ENCODE measurements at regions not wholly inside any gene's neighbourhood (a gene's known extent, or its start where the extent isn't known, plus 50 kb on each side); places are given as distances from the start of the nearest gene placed in this dataset.
"Not testable (repeated sequence)": the region's sequence is repeated elsewhere in the genome, so short reads cannot be mapped to it uniquely, and the experiment has no call there.

GRCh38 chr7:153043440-153043839 lies 283.9 kb downstream of the ACTR3B start:
- H3K9me3 Mint-ChIP-seq, result no peaks in the 10 kb centered on the region
- peaks cover 4 to 17% of the 10 kb centered on the region in 2 donors for H3K27me3 Mint-ChIP-seq
- DNase-seq (no peak), ATAC-seq (replicated peaks) (no peak)
- no peaks in the 10 kb centered on the region for H3K36me3 Mint-ChIP-seq (ENCODE audit: insufficient read depth)
- H3K4me1 Mint-ChIP-seq (ENCODE audit: low read depth in 2 of 2), result no peaks in the 10 kb centered on the region
- H3K27ac Mint-ChIP-seq, result no peak overlapping the region
- H3K4me3 Mint-ChIP-seq, result no peak overlapping the region

- no peak for ATAC-seq (replicated peaks)
- H3K9me3 Mint-ChIP-seq, result no peaks in the 10 kb centered on the region
- H3K4me1 Mint-ChIP-seq (ENCODE audit: low read depth in 2 of 2), result no peaks in the 10 kb centered on the region
- no peak overlapping the region for H3K27ac Mint-ChIP-seq
- DNase-seq, result no peak
- H3K36me3 Mint-ChIP-seq (ENCODE audit: insufficient read depth), result no peaks in the 10 kb centered on the region
- peaks cover 4 to 17% of the 10 kb centered on the region in 2 donors for H3K27me3 Mint-ChIP-seq
- no peak overlapping the region for H3K4me3 Mint-ChIP-seq
These were observed 285.4 kb downstream of the ACTR3B start for GRCh38 chr7:153044981-153045380.

GRCh38 chr7:153047079-153047959 lies 287.8 kb downstream of the ACTR3B start:
- Mint-ChIP-seq H3K9me3 (no peaks in the 10 kb centered on the region), H3K4me1 (ENCODE audit: low read depth in 2 of 2) (no peaks in the 10 kb centered on the region), H3K27me3 (peaks cover under 1 to 12% of the 10 kb centered on the region in 2 donors), H3K36me3 (ENCODE audit: insufficient read depth) (no peaks in the 10 kb centered on the region), H3K27ac (no peak overlapping the region), H3K4me3 (no peak overlapping the region)
- ATAC-seq (replicated peaks), result no peak
- DNase-seq, result no peak

DNA sequence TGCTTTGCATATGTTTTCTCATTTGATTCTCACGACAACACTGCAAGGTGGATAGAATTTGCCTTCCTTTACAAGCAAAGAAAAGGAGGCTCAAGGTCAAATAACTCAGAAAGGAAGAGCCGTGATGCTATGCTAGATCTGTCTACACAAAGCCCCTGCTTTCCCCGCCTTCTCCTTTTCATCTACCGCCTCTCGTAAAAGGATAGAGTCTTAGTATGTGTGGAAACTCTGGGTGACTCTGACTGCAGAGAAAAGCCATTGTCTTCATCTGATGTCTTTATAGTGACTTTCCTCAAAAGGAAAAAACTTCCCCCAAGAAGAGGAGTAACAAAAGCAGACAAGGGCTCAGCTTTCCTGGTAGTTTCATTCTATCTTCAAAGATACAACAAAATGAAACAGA lies 292.7 kb downstream of the ACTR3B start:
- H3K27me3 Mint-ChIP-seq, result no peaks in the 10 kb centered on the region
- no peaks in the 10 kb centered on the region for H3K9me3 Mint-ChIP-seq
- ATAC-seq (replicated peaks) (no peak), DNase-seq (no peak)
- no peaks in the 10 kb centered on the region for H3K4me1 Mint-ChIP-seq (ENCODE audit: low read depth in 2 of 2)
- no peak overlapping the region for H3K27ac Mint-ChIP-seq
- H3K36me3 Mint-ChIP-seq (ENCODE audit: insufficient read depth), result no peaks in the 10 kb centered on the region
- no peak overlapping the region for H3K4me3 Mint-ChIP-seq

GRCh38 chr7:153061910-153062528 lies 302.5 kb downstream of the ACTR3B start:
- Mint-ChIP-seq H3K36me3 (ENCODE audit: insufficient read depth) (no peaks in the 10 kb centered on the region), H3K4me3 (no peak overlapping the region), H3K27me3 (peaks cover 5 to 6% of the 10 kb centered on the region in 2 donors), H3K4me1 (ENCODE audit: low read depth in 2 of 2) (no peaks in the 10 kb centered on the region), H3K27ac (no peak overlapping the region), H3K9me3 (peaks cover 5 to 7% of the 10 kb centered on the region in 2 donors)
- DNase-seq (no peak), ATAC-seq (replicated peaks) (no peak)

GRCh38 chr7:153065051-153065450 lies 305.5 kb downstream of the ACTR3B start:
- no peaks in the 10 kb centered on the region for H3K4me1 Mint-ChIP-seq (ENCODE audit: low read depth in 2 of 2)
- no peaks in the 10 kb centered on the region for H3K36me3 Mint-ChIP-seq (ENCODE audit: insufficient read depth)
- no peak for DNase-seq
- peaks cover 0 to 6% of the 10 kb centered on the region in 2 donors for H3K27me3 Mint-ChIP-seq
- no peak overlapping the region for H3K27ac Mint-ChIP-seq
- H3K9me3 Mint-ChIP-seq, result peaks cover 5 to 7% of the 10 kb centered on the region in 2 donors
- no peak overlapping the region for H3K4me3 Mint-ChIP-seq
- no peak for ATAC-seq (replicated peaks)

GRCh38 chr7:153066711-153067110 lies 307.2 kb downstream of the ACTR3B start:
- Mint-ChIP-seq H3K27ac (no peak overlapping the region), H3K4me3 (no peak overlapping the region), H3K36me3 (ENCODE audit: insufficient read depth) (no peaks in the 10 kb centered on the region), H3K27me3 (peaks cover 0 to 6% of the 10 kb centered on the region in 2 donors), H3K4me1 (ENCODE audit: low read depth in 2 of 2) (no peaks in the 10 kb centered on the region), H3K9me3 (peaks cover 5 to 7% of the 10 kb centered on the region in 2 donors)
- DNase-seq, result no peak
- ATAC-seq (replicated peaks), result no peak

DNA sequence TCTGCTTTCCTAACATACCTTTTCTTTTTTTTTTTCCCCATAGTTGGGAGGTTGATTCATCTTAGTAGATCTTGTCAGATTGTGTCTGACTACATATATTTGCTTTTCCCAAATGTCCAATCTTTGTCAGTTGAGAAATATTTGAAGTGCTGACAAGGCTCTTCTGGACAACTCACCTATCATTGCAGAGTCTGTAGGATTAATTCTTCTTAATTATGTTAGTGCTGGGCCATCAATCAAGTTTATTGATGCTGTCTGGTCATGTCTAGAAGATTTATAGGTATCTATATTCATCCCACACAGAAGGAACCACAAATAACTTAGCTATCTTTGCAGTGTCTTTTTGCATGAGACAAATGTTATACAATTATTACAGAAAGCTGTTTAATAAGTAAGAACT lies 310.6 kb downstream of the ACTR3B start:
- peaks cover 0 to 7% of the 10 kb centered on the region in 2 donors for H3K9me3 Mint-ChIP-seq
- ATAC-seq (replicated peaks), result no peak
- no peak for DNase-seq
- no peaks in the 10 kb centered on the region for H3K4me1 Mint-ChIP-seq (ENCODE audit: low read depth in 2 of 2)
- H3K36me3 Mint-ChIP-seq (ENCODE audit: insufficient read depth), result no peaks in the 10 kb centered on the region
- H3K4me3 Mint-ChIP-seq, result no peak overlapping the region
- H3K27me3 Mint-ChIP-seq, result peaks cover 0 to 6% of the 10 kb centered on the region in 2 donors
- no peak overlapping the region for H3K27ac Mint-ChIP-seq

- no peak for DNase-seq
- H3K4me3 Mint-ChIP-seq, result no peak overlapping the region
- no peaks in the 10 kb centered on the region for H3K4me1 Mint-ChIP-seq (ENCODE audit: low read depth in 2 of 2)
- H3K27me3 Mint-ChIP-seq, result no peaks in the 10 kb centered on the region
- no peak for ATAC-seq (replicated peaks)
- no peak overlapping the region for H3K27ac Mint-ChIP-seq
- no peaks in the 10 kb centered on the region for H3K36me3 Mint-ChIP-seq (ENCODE audit: insufficient read depth)
- peaks cover 0 to 7% of the 10 kb centered on the region in 2 donors for H3K9me3 Mint-ChIP-seq
These were observed 313.3 kb downstream of the ACTR3B start for GRCh38 chr7:153072806-153073205.

DNA sequence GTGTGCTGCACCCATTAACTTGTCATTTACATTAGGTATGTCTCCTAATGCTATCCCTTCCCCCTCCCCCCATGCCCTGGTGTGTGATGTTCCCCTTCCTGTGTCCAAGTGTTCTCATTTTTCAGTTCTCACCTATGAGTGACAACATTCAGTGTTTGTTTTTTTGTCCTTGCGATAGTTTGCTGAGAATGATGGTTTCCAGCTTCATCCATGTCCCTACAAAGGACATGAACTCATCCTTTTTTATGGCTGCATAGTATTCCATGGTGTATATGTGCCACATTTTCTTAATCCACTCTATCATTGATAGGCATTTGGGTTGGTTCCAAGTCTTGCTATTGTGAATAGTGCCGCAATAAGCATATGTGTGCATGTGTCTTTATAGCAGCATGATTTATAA lies 316.7 kb downstream of the ACTR3B start:
- not testable (repeated sequence) for DNase-seq; H3K4me3 Mint-ChIP-seq; H3K9me3 Mint-ChIP-seq; H3K27ac Mint-ChIP-seq; H3K36me3 Mint-ChIP-seq (ENCODE audit: insufficient read depth); H3K27me3 Mint-ChIP-seq; H3K4me1 Mint-ChIP-seq (ENCODE audit: low read depth in 2 of 2); ATAC-seq (replicated peaks)

DNA sequence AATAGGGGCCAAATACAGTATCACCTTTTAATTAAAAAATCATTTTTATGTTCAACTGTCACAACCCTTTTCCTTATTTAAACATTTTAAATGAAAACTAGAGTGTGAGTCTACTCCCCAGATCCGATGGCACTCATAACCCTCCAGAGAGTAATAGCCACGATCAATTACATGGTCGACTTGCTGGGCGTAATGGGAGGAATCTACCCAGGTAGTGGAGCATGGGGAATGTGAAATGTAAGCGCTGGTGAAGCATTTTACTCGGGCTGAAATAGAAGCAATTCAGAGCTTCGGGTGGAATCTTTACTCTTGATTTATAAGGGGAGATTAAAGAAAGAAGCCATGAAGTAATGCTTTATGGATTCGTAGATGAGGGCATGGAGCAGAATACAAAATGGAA lies 321.9 kb downstream of the ACTR3B start:
- no peak for ATAC-seq (replicated peaks)
- no peak overlapping the region for H3K4me3 Mint-ChIP-seq
- H3K9me3 Mint-ChIP-seq, result peaks cover 0 to 13% of the 10 kb centered on the region in 2 donors
- peaks cover 7 to 11% of the 10 kb centered on the region in 2 donors for H3K27me3 Mint-ChIP-seq
- no peaks in the 10 kb centered on the region for H3K4me1 Mint-ChIP-seq (ENCODE audit: low read depth in 2 of 2)
- no peak overlapping the region for H3K27ac Mint-ChIP-seq
- no peaks in the 10 kb centered on the region for H3K36me3 Mint-ChIP-seq (ENCODE audit: insufficient read depth)
- DNase-seq, result no peak

DNA sequence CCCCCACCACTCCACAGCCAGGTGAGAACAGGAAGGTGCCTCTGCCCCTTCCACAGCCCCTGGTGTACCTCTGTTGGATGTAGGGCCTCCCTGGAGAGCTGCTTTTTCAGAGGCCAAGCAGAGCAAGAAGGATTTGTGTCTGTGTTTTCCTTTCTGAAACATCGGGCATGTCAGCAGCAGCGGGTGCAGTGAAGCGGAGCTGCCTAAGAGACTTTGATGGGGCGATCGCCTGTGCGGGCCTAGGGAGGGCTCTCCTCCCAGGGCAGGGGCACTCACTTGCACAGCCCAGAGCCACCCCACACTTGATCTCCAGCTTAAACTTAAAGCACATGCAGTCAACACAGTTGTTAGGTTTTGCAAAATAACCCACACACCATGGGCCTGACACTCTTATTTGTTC lies 324.7 kb downstream of the ACTR3B start:
- H3K27ac Mint-ChIP-seq, result no peak overlapping the region
- peaks cover 7 to 11% of the 10 kb centered on the region in 2 donors for H3K27me3 Mint-ChIP-seq
- no peaks in the 10 kb centered on the region for H3K4me1 Mint-ChIP-seq (ENCODE audit: low read depth in 2 of 2)
- peaks cover 3% of the 10 kb centered on the region for H3K36me3 Mint-ChIP-seq (ENCODE audit: insufficient read depth)
- DNase-seq (no peak), ATAC-seq (replicated peaks) (no peak)
- no peak overlapping the region for H3K4me3 Mint-ChIP-seq
- peaks cover 0 to 13% of the 10 kb centered on the region in 2 donors for H3K9me3 Mint-ChIP-seq

DNA sequence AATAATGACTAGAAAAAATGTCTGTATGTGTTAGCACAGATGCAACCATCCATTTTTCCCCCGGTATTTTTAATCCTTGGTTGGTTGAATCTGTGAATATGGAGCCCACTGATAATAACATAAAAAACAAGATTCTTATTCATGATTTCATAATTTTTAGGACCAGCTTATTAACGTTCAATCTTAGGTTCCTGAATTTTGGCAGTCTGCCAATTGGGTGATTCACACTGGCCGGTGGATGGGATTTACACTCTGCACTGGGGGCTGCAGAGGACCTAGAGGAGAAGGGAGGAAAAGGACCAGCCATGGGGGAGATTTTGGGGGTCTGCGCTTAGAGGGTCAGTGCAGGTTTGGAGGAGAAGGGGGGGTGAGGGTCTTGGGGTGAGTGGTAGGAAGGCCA lies 327.9 kb downstream of the ACTR3B start:
- H3K36me3 Mint-ChIP-seq (ENCODE audit: insufficient read depth), result peaks cover 3% of the 10 kb centered on the region
- no peaks in the 10 kb centered on the region for H3K4me1 Mint-ChIP-seq (ENCODE audit: low read depth in 2 of 2)
- no peak overlapping the region for H3K27ac Mint-ChIP-seq
- peaks cover 2 to 19% of the 10 kb centered on the region in 2 donors for H3K9me3 Mint-ChIP-seq
- peaks cover 7 to 11% of the 10 kb centered on the region in 2 donors for H3K27me3 Mint-ChIP-seq
- DNase-seq (no peak), ATAC-seq (replicated peaks) (no peak)
- H3K4me3 Mint-ChIP-seq, result no peak overlapping the region

GRCh38 chr7:153088601-153089000 lies 329.0 kb downstream of the ACTR3B start:
- peaks cover 7 to 11% of the 10 kb centered on the region in 2 donors for H3K27me3 Mint-ChIP-seq
- no peak overlapping the region for H3K4me3 Mint-ChIP-seq
- DNase-seq, result no peak
- ATAC-seq (replicated peaks), result no peak
- peaks cover 3% of the 10 kb centered on the region for H3K36me3 Mint-ChIP-seq (ENCODE audit: insufficient read depth)
- no peaks in the 10 kb centered on the region for H3K4me1 Mint-ChIP-seq (ENCODE audit: low read depth in 2 of 2)
- H3K27ac Mint-ChIP-seq, result no peak overlapping the region
- peaks cover 2 to 19% of the 10 kb centered on the region in 2 donors for H3K9me3 Mint-ChIP-seq

All from effector memory CD8-positive, alpha-beta T cell (primary cell).